IPS-NIHi11 (cell line): ENCODE measurements at regions not wholly inside any gene's neighbourhood (a gene's known extent, or its start where the extent isn't known, plus 50 kb on each side); places are given as distances from the start of the nearest gene placed in this dataset.
"Not testable (repeated sequence)": the region's sequence is repeated elsewhere in the genome, so short reads cannot be mapped to it uniquely, and the experiment has no call there.

Source experiments
- DNase-seq: peaks from one replicate; pipeline ENCODE4 v3.0.0; 2012; ENCODE audit warnings: mixed read lengths, low spot score

DNA sequence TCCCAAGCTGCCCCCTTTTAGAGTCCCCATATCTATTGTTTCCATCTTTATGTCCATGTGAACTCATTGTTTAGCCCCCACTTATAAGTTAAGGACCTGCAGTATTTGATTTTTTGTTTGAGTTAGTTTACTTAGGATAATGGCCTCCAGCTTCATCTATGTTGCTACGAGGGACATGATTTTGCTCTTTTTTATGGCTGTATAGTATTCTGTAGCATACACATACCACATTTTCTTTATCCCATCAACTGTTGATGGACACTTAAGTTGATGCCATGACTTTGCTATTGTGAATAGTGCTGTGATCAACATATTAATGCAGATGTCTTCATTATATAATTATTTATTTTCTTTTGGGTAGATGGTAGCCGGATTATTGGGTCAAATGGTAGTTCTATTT, 576.9 kb downstream of the ANKRD7 start:
- no peak for DNase-seq

DNA sequence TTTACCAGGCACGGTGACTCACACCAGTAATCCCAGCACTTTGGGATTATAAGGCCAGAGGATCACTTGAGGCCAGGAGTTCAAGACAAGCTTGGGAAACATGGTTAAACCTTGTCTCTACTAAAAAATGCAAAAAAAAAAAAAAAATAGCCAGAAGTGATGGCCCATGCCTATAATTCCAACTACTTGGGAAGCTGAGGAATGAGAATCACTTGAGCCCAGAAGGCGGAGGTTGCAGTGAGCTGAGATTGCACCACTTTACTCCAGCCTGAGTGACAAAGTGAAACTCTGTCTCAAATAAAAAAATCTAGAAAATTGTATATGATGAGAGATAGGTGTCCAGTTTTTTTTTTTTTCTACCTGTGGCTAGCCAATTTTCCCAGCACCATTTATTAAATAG, 578.2 kb downstream of the ANKRD7 start:
- DNase-seq = no peak

DNA sequence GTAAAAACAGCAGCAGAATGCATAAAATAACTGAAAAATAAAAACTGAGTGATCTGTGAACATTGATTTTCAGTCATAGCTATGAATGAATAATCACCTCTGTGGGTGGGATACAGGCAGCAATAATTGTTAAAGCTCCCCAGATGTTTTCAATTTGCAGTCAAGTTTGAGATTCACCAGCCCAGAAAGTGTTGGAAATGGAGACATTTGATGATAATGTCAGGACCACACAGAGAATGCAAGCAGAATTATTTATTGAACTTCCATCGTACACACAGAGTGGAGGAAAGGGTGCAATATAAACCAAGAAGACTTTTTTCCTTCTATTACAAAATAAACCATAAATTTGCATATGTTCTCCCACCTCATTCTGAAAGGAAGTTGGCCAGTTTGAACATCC, 601.7 kb downstream of the ANKRD7 start:
- no peak for DNase-seq

DNA sequence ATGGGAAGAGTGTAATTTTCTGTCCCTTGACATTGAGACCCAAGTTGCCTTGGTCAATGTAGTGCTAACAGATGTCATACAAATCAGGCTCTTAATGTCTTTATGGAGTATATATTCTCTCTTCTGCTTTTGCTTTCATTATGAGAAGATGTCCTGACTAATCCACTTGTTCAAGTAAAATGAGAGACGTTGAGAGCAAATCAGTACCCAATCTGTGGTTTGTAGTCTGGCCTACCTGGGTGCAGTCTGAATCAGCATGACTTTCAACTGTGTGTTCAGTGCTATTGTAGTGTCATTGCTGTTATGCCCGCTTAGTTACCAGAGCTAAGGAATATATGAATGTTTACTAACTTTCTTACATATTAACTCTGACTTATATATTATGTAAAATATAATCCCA, 612.4 kb downstream of the ANKRD7 start:
- no peak for DNase-seq

DNA sequence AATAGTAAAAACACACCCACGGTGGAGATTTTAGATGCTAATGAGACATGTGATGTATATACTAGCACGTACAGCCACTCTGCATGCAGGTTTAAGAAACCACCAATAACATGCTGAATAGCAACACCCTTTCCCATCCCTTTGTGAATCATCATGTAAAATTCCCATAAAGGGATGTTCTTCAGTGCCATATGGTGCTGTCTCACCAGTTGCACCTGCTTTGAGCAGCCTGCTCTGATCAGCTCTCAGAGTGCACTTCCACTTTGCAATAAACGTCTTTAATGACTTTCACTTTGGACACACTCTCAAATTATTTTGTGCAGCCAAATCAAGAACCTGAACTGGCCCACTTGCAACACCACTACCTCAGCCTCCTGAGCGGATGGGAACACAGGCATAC, 615.0 kb downstream of the ANKRD7 start:
- DNase-seq = no peak

DNA sequence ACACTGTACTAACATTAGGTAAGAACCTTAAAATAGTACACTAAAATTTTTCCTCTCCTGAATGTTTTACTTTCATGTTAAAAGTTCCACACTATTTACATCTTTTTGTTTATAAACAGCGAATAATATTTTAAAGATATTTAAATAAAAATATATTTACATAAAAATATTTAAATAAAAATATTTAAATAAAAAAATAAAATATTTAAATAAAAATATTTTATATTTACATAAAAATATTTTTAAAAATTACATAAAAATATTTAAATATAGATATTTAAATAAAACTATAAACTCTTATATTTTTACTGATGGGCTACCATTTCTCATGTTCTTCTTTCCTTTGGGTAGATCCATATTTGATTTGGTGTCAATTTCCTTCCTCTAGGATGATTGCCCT, 619.0 kb downstream of the ANKRD7 start:
- DNase-seq = no peak

DNA sequence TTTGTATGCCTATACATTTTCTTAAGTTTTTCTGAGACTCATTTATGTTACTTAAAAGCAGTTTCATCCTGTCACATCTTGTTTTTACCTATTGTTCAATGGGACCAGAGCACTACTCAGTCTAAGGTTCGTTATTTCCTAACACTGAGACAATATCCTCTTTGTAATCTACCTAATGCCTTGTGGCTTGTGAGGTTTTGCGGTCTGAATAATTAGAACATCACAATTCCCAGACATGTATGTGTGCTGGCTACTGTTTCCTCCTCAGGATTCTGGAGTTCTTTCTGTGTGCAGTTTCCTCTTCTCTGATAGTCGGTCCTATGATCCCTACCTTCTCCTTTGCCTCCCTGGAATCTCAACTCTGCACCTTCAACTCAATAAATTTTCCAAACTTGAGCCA, 620.2 kb downstream of the ANKRD7 start:
- no peak for DNase-seq

DNA sequence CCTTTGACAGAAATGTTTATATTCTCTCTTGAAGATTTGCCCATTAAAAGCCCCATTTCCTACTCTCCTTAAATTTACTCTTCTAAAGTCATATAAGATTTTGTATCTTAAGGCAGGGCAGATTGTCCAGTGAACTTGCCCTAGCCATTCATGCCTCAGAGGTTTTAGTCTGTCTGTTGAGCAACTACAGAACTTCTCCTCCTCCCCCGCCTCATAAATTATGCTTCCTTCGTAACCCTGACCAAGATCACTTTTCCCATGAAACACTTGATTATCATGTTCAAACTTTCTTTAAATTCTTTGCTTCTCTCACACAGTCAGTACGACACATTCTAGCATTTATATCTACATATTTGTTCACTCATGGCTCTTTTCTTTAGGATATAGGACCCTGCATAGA, 621.3 kb downstream of the ANKRD7 start:
- DNase-seq = no peak

DNA sequence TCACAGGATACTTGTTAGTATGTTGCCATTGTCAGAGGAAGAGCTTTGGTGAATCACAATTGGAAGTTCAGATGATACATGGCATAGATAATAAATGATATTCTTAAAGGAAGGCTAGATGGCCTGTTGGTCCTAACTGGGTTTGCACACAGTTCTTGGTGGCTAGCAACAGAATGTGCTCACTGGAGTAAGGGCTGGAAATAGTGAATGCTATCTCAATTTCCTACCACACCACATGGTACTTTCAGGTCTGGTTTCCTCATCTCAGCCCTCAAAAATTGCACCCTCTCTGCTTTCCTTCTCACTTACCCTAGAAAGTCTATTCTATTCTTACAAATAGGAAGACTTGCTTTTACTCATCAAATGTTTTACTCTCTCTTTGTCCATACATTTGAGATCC, 622.5 kb downstream of the ANKRD7 start:
- DNase-seq = no peak

DNA sequence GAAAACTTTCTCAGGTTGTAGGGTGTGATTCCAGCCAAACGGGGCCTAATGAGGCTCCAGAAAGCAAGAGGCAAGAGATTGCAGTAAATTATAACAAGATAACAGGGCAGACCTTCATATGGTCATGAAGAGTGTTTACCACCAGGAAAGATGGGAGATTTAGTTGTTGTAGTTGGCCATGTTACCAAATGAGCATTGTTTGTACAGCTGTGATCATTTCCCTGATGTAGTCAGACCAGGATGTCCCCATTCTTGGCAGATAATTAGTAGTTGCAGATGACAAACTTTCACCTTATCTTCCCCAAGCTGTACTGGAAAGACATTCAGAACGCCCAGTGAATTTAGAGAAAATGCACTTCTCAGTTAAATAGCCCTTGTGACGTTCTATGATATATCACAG, 630.8 kb downstream of the ANKRD7 start:
- DNase-seq = no peak

DNA sequence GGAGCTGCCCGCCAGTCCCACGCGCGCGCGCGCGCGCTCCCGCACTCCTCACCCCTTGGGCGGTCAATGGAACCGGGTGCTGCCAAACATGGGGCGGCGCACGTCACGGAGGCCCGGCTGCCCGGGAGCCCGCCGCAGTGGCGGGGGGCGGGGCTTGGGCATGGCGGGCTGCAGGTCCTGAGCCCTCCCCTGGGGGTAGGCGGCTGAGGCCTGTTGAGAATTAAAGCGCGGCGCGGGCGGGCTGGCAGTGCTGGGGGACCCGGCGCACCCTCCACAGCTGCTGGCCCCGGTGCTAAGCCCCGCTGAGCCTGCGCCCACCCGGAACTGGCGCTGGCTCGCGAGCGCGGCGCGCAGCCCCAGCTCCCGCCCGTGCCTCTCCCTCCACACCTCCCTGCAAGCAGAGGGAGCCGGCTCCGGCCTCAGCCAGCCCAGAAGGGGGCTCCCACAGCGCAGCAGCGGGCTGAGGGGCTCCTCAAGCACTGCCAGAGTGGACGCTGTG, 634.2 kb downstream of the ANKRD7 start:
- no peak for DNase-seq

DNA sequence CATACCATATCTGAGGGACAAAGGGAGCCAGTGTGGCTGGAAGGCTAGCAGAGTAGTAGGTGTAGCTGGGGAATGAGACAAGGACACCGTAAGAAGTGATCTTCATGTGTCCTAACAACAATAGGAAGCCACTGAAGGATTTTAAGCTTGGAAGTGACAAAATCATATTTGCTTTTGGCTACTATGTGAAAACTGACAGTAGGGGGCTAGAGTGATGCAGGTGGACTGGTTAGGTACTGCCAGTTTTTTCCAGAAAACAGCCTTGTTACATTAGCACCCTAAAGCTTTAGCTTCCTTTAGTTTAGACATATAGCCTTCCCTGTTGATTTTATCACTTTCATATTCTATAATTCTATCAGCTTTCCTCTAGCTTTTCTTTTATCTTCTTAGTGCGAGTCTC, 637.1 kb downstream of the ANKRD7 start:
- no peak for DNase-seq

DNA sequence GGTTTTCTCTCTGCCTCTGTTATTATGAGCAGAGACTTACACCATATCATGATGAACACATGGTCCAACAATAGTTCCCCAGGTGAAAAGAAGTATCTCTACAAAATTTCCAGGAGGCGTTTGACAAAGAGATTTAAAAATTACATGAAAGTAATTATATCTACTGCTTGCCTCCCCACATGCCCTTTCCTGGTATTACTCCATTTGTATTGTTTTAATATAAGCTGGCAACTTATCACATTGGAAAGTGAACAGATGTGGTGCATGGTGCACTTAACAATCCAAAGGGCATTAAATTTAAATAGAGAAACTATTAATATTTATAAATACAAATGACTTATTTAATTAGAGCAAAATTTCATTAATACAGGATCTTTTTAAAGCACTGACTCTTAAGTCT, 638.2 kb downstream of the ANKRD7 start:
- DNase-seq = no peak

DNA sequence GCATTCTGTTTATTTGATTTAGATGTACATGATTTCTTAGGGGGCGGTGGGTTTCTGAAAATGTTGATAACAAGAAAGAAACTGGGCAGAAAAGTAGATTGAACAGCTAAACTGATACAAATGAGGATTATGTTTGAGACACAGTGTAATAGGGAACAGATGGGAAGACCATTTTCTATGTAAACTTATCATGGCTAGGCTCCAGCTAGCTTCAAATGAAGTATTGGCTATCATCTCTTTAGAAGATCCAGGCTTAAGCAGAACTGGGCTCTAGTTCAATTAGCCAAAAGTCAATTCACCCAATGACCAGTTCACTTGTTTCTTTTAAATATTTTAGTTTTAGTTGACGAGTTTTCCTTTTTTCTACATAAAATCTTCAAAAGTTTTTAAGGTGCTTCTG, 639.5 kb downstream of the ANKRD7 start:
- DNase-seq = no peak

DNA sequence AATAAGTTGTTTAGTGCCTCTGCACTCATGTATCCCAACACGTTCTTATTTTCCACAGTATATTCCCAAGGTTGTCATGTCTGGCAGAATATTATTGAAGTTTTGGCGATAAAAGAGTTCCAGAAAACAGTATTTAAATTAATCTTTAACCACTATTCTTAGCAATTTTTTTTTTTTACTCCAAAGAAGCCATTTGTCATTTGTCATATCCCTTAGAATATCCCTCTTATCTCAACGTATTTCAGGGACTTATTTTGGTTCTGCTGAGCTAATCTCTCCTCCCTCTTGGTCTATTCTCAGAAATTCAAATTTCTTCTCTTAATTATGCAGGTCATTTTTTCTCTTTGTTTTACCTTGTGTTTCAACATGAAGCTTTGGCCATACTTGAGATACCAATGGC, 643.4 kb downstream of the ANKRD7 start:
- DNase-seq = no peak

DNA sequence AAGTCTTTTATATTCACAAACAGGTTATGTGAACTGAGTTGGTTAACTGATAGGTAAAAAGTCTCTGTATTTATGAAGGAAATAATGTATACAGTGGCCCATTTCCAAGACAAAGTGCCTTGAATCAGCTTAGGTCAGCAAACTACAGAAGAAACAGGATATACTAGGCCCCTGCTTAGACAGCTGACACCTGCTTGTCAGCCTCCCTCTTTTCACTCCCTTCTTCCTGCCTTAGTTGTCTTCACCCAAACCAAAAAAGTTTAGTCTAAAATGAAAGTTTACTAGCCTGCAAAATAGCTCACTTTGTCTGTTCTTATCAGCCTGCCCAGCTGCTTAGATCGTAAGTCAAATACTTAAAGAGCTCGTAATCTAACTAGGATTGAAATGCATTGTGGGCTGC, 644.6 kb downstream of the ANKRD7 start:
- DNase-seq = not testable (repeated sequence)

DNA sequence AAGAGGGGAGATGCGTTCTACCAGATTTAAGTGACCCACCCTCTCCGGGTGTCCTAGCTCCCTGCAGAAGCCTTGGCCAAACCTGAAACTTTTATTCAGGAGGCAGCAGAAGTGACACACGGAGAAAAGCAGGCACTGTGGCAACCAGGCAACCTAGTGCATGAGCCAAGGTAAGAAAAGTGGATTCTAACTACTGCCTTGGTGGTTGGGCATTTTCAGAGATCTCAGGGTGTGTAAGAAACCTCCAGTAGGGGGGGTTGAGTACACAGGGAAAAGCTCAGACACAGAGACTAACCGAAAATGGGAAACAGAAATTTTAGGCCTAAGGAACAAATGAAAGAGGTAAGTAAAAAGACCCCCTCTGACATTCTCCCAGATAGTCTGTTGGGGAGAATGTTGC, 645.7 kb downstream of the ANKRD7 start:
- no peak for DNase-seq

DNA sequence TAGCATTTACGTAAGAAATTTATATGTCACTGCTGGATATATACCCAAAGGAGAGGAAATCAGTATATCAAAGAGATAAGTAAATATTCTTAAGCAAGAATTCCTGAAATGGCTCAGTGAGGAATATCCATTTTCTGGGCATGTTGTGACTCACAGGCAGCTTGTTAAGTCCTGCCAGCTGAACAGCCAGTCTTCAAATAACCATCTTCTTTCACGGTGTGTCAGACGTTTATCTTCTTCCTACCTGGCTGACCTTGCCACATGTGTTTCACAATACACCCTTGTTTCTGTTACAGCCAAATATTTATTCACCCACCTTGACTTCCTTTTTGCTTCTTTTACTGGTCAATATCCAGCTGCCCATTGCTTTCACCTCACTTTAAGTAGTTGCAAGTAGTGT, 648.1 kb downstream of the ANKRD7 start:
- DNase-seq = no peak

DNA sequence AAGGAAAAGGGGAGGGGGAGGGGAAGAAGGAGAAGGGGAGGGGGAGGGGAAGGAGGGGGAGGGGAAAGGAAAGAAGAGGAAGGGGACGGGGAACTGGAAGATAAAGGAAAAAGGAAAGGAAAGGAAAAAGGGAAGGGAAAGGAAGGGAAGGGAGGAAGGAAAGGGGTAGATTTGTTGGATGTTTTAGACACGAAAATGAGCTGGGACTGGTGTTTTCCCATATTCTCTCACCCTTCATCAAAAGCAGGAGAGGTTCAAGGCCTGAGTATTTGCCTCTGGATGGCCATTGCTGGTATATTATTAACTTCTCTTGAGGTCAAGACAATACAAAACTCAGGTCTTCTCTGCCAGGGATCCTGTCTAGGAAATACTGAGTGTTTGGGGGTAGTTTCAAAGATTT, 652.7 kb downstream of the ANKRD7 start:
- no peak for DNase-seq

DNA sequence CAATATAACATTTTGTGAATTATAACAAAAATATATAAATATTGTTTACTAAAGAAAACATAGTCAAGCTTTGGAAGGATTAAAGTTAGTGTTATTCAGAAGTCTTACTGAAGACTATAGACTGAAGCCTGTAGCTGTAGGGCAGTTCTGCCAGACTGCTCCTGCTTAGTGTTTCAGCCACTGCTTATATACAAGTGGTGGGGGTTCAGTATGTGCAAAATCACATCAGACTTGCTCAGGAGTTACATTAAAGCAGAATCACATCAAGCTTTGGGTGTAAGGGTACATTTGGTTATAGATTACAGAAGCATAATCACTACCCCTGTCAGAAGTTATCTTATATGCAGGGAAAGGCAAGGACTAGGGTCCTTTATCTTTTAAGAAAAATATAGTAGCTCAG, 653.8 kb downstream of the ANKRD7 start:
- no peak for DNase-seq

DNA sequence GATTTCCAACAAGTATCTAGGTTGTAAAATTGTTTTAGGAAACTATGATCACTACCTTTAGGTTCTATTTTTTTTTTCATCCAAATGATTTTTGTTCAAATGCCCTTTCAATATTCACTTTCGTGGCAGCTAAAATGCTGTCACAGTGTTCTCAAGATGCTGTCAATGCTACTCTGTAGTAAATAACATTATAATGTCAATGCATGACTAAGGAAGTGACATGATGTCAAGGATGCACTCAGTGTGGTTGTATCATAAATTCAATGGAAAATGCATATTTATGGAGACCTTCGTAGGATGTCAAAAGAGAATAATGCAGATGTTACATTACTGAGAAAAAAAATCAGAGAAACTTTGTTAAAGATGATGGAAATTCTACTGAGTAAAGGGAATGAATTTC, 673.8 kb downstream of the ANKRD7 start:
- DNase-seq = no peak

DNA sequence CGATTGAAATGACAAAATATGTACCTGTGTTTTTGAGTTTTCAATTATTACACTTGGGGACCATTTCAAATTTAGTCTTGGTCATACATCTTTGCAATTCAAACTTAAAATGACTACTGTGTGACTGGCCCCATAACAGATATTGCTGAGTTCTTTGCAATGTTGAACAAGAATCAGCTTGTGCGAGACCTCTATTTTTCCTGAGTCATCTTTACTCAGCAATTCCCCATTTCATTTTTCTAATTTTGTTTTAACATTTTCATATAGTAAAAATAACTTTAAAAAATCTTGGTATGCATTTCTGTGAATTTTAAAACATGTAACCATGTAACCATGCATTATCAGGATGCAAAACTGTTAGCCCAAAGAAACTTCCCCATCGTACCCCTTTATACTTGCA, 678.1 kb downstream of the ANKRD7 start:
- no peak for DNase-seq

DNA sequence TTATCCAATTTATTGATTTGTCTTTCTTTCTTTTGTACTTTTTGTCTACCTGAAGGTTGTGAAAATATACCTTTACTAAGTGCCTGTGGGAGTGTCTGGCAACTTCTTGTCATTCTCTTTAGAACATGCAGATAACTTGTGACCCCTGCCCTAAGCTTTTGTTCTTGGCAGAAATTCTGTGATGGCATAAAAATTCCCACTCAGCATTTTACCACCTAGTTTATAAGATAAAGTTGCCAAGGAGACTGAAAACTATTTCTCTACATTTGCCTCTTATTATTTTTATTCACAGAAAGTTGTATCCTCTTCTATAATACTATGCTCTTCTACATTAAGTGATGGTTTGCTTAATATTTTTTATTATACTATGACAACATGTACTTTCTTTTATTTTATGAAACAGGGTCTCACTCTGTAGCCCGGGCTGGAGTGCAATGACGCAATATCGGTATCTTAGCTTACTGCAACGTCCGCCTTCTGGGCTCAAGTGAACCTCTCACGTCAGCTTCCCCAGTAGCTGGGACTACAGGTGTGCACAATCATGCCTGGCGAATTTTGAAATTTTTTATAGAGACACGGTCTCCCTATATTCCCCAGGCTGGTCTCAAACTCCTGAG, 683.5 kb downstream of the ANKRD7 start:
- DNase-seq = no peak

DNA sequence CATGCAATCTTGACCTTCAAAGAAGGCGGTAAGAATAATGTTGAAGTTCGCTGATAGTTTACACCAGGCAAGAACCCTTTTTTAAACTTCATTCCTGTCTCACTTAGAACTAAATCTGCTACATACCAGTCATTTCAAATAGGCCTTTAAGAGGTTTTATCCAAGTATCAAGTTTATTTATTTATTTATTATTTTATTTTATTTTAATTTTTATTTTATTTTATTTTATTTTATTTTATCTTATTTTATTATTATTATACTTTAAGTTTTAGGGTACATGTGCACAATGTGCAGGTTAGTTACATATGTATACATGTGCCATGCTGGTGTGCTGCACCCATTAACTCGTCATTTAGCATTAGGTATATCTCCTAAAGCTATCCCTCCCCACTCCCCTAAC, 691.6 kb downstream of the ANKRD7 start:
- DNase-seq = not testable (repeated sequence)

DNA sequence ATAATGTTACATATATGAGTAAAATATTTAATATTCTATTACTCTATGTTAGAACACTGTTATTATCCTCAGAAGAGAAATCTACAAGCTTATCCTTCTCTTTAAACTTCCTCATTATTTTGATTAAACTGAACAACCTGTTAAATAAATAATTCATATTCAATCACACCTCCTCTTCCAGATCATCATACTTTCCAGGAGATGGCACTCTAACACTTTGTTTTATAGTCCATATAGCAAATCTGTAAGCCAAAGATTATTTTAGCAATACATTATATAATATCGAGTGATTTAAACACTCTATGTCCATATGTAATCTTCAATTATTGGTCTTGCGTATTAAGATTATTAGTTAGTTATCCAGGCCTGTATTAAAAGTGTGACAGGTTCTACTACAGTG, 694.1 kb downstream of the ANKRD7 start:
- no peak for DNase-seq
